ENCODE measurements at regions not wholly inside any gene's neighbourhood (a gene's known extent, or its start where the extent isn't known, plus 50 kb on each side); places are given as distances from the start of the nearest gene placed in this dataset.

GRCh38 chr21:28865488-28866186 lies 127.0 kb downstream of the LTN1 start (continued):
- TF ChIP-seq ZNF219 (CRISPR knock-in tag; IDR thresholded peaks at IDR 0.05; ENCODE audit: borderline replicate concordance): no peak
- TF ChIP-seq MYBL2 (CRISPR knock-in tag; IDR thresholded peaks at IDR 0.05): no peak

GRCh38 chr21:28858424-28858823 lies 134.3 kb downstream of the LTN1 start:
- Mint-ChIP-seq H3K9me3 (no peaks in the 10 kb centered on the region), H3K4me3 (no peak overlapping the region), H3K27me3 (ENCODE audit: low read depth) (no peaks in the 10 kb centered on the region), H3K36me3 (peaks cover 4% of the 10 kb centered on the region; the same call in 1 of the 2 replicates), H3K4me1 (peaks cover 7% of the 10 kb centered on the region), H3K27ac (no peak overlapping the region)
- no peak for ATAC-seq
- no peak for DNase-seq (ENCODE audit: low spot score)
- TF ChIP-seq ZNF121 (CRISPR knock-in tag; IDR thresholded peaks at IDR 0.05) (no peak), SOX15 (CRISPR knock-in tag; IDR thresholded peaks at IDR 0.05) (no peak), NFE2L1 (CRISPR knock-in tag; IDR thresholded peaks at IDR 0.05) (no peak), MXD4 (CRISPR knock-in tag; IDR thresholded peaks at IDR 0.05; ENCODE audit: borderline replicate concordance) (no peak), TEAD1 (CRISPR knock-in tag; IDR thresholded peaks at IDR 0.05) (no peak), ZNF232 (CRISPR knock-in tag; IDR thresholded peaks at IDR 0.05) (no peak), HMGXB4 (CRISPR knock-in tag; IDR thresholded peaks at IDR 0.05) (no peak), MLX (CRISPR knock-in tag; IDR thresholded peaks at IDR 0.05) (no peak), AFF4 (CRISPR knock-in tag; IDR thresholded peaks at IDR 0.05; ENCODE audit: borderline replicate concordance) (no peak)
- ChIA-PET POLR2A (interaction anchor here (0.5 kb wide), 1 partner anchor 75 kb away, joined by 4 read pairs; no protein-coding TSS in a partner anchor), CTCF (no interaction called here)

GRCh38 chr21:28857752-28858151 lies 134.9 kb downstream of the LTN1 start:
- Mint-ChIP-seq H3K27ac (no peak overlapping the region), H3K4me3 (no peak overlapping the region), H3K36me3 (peaks cover 4% of the 10 kb centered on the region; the same call in 1 of the 2 replicates), H3K4me1 (peaks cover 12% of the 10 kb centered on the region), H3K9me3 (peaks cover 5% of the 10 kb centered on the region; the same call in 1 of the 2 replicates), H3K27me3 (ENCODE audit: low read depth) (no peaks in the 10 kb centered on the region)
- TF ChIP-seq ZNF396 (CRISPR knock-in tag; IDR thresholded peaks at IDR 0.05; ENCODE audit: borderline replicate concordance) (no peak), EMX1 (CRISPR knock-in tag; IDR thresholded peaks at IDR 0.05) (no peak), ATF2 (CRISPR knock-in tag; IDR thresholded peaks at IDR 0.05; ENCODE audit: borderline replicate concordance, low read depth) (no peak), GTF2I (CRISPR knock-in tag; conservative IDR thresholded peaks at IDR 0.05) (no peak), JUN (CRISPR knock-in tag; IDR thresholded peaks at IDR 0.05) (no peak), HMGXB4 (CRISPR knock-in tag; IDR thresholded peaks at IDR 0.05) (no peak), ZNF425 (CRISPR knock-in tag; conservative IDR thresholded peaks at IDR 0.05) (no peak), NR3C1 (CRISPR knock-in tag; conservative IDR thresholded peaks at IDR 0.05; ENCODE audit: low read depth) (no peak), HMGA2 (CRISPR knock-in tag; IDR thresholded peaks at IDR 0.05) (no peak), ZNF671 (CRISPR knock-in tag; IDR thresholded peaks at IDR 0.05) (no peak), E2F1 (CRISPR knock-in tag; IDR thresholded peaks at IDR 0.05) (no peak)
- CTCF ChIA-PET: no interaction called here
- no peak for DNase-seq (ENCODE audit: low spot score)
- ATAC-seq: no peak
- POLR2A ChIA-PET: no interaction called here
